HG03571 (cell line): ENCODE measurements at regions not wholly inside any gene's neighbourhood (a gene's known extent, or its start where the extent isn't known, plus 50 kb on each side); places are given as distances from the start of the nearest gene placed in this dataset.
A peak's percentile ranks its signal among the peaks of the same experiment; 100 is the strongest.
"Not testable (repeated sequence)": the region's sequence is repeated elsewhere in the genome, so short reads cannot be mapped to it uniquely, and the experiment has no call there.

Source experiments
- ATAC-seq: cut with Tn5 transposase; IDR thresholded peaks from one replicate; pipeline ENCODE4 v1.9.1; 2021; ENCODE audit not compliant: unreplicated experiment

- ATAC-seq, result no peak
Observed at GRCh38 chr17:68782789-68783188, 172.4 kb downstream of the ABCA8 start.

- ATAC-seq, result no peak
Observed at GRCh38 chr17:68780596-68780995, 174.6 kb downstream of the ABCA8 start.

- ATAC-seq, result no peak
Observed at GRCh38 chr17:68778726-68779125, 176.5 kb downstream of the ABCA8 start.

GRCh38 chr17:68777856-68778694 is 176.9 kb upstream of the FAM20A start:
- no peak for ATAC-seq

- no peak for ATAC-seq
Observed at GRCh38 chr17:68777243-68777855, 176.2 kb upstream of the FAM20A start.

GRCh38 chr17:68776451-68776850 is 175.3 kb upstream of the FAM20A start:
- no peak for ATAC-seq

GRCh38 chr17:68775969-68776368 is 174.8 kb upstream of the FAM20A start:
- no peak for ATAC-seq

- no peak for ATAC-seq
Observed at GRCh38 chr17:68775318-68775717, 174.2 kb upstream of the FAM20A start.

- ATAC-seq, result peak; percentile 51
Observed at GRCh38 chr17:68771867-68772515, 170.8 kb upstream of the FAM20A start.

GRCh38 chr17:68768804-68769203 is 167.6 kb upstream of the FAM20A start:
- no peak for ATAC-seq

- no peak for ATAC-seq
Observed at GRCh38 chr17:68766640-68767039, 165.5 kb upstream of the FAM20A start.

- no peak for ATAC-seq
Observed at GRCh38 chr17:68763562-68763961, 162.4 kb upstream of the FAM20A start.

GRCh38 chr17:68762911-68763310 is 161.7 kb upstream of the FAM20A start:
- ATAC-seq, result no peak

- no peak for ATAC-seq
Observed at GRCh38 chr17:68760141-68760475, 158.9 kb upstream of the FAM20A start.

GRCh38 chr17:68759343-68760140 is 158.4 kb upstream of the FAM20A start:
- ATAC-seq, result peak; percentile 66

- ATAC-seq, result no peak
Observed at GRCh38 chr17:68759002-68759342, 157.8 kb upstream of the FAM20A start.

GRCh38 chr17:68757866-68758757 is 156.9 kb upstream of the FAM20A start:
- not testable (repeated sequence) for ATAC-seq

- no peak for ATAC-seq
Observed at GRCh38 chr17:68753985-68754769, 153.0 kb upstream of the FAM20A start.

GRCh38 chr17:68750208-68750562 is 149.0 kb upstream of the FAM20A start:
- ATAC-seq, result no peak
